ENCODE measurements at regions not wholly inside any gene's neighbourhood (a gene's known extent, or its start where the extent isn't known, plus 50 kb on each side); places are given as distances from the start of the nearest gene placed in this dataset.

- no peak for DNase-seq (ENCODE audit: low spot score)
- H3K4me3 ChIP-seq = no peak overlapping the region
- no peak overlapping the region for H3K27ac ChIP-seq
- no peak for TF ChIP-seq CTCF (IDR thresholded peaks at IDR 0.05)
Measured at GRCh38 chr3:117562000-117562399, 852.4 kb downstream of the TUSC7 start.

GRCh38 chr3:117563063-117563462, 853.5 kb downstream of the TUSC7 start:
- no peak for TF ChIP-seq CTCF (IDR thresholded peaks at IDR 0.05)
- Histone ChIP-seq H3K4me3 (no peak overlapping the region), H3K27ac (no peak overlapping the region)
- no peak for DNase-seq (ENCODE audit: low spot score)

- no peak for DNase-seq (ENCODE audit: low spot score)
- Histone ChIP-seq H3K4me3 (no peak overlapping the region), H3K27ac (no peak overlapping the region)
- TF ChIP-seq CTCF (IDR thresholded peaks at IDR 0.05) = no peak
Measured at GRCh38 chr3:117565777-117566176, 856.2 kb downstream of the TUSC7 start.

- TF ChIP-seq CTCF (IDR thresholded peaks at IDR 0.05) = no peak
- Histone ChIP-seq H3K4me3 (no peak overlapping the region), H3K27ac (no peak overlapping the region)
- DNase-seq (ENCODE audit: low spot score) = no peak
Measured at GRCh38 chr3:117566926-117567325, 857.3 kb downstream of the TUSC7 start.

GRCh38 chr3:117567382-117567781, 857.8 kb downstream of the TUSC7 start:
- H3K27ac ChIP-seq = no peak overlapping the region
- TF ChIP-seq CTCF (IDR thresholded peaks at IDR 0.05) = no peak
- no peak for DNase-seq (ENCODE audit: low spot score)
- H3K4me3 ChIP-seq = no peak overlapping the region

GRCh38 chr3:117567906-117568305, 858.3 kb downstream of the TUSC7 start:
- no peak overlapping the region for H3K27ac ChIP-seq
- H3K4me3 ChIP-seq = no peak overlapping the region
- DNase-seq (ENCODE audit: low spot score) = no peak

GRCh38 chr3:117572786-117573185, 863.2 kb downstream of the TUSC7 start:
- DNase-seq (ENCODE audit: low spot score) = no peak
- Histone ChIP-seq H3K27ac (no peak overlapping the region), H3K4me3 (no peak overlapping the region)
- TF ChIP-seq CTCF (IDR thresholded peaks at IDR 0.05) = no peak

More at GRCh38 chr3:117567906-117568305, 858.3 kb downstream of the TUSC7 start:
- TF ChIP-seq CTCF (IDR thresholded peaks at IDR 0.05) = no peak

Data from coronary artery (tissue), 2 donors.